Peyer's patch (tissue), 4 donors: ENCODE measurements at regions not wholly inside any gene's neighbourhood (a gene's known extent, or its start where the extent isn't known, plus 50 kb on each side); places are given as distances from the start of the nearest gene placed in this dataset.

Experiments used
- DNase-seq, 3 donors: peaks; one replicate each; pipeline ENCODE4 v3.0.0-alpha.2; 2017 to 2019
- H3K27ac ChIP-seq, 4 donors: fragments of 200-600 bp; sonication (generic); one replicate each; pipeline ENCODE4 v1.5.1; 2016 to 2019
- H3K27me3 ChIP-seq, 2 donors: fragments of 200-600 bp; sonication (generic); one replicate each; pipeline ENCODE4 v1.5.1; 2019
- H3K36me3 ChIP-seq, 3 donors: fragments of 200-600 bp; sonication (generic); one replicate each; pipeline ENCODE4 v1.5.1; 2016 to 2019
- H3K4me1 ChIP-seq, 4 donors: fragments of 200-600 bp; sonication (generic); one replicate each; pipeline ENCODE4 v1.5.1; 2016 to 2019
- H3K4me3 ChIP-seq, 4 donors: fragments of 200-600 bp; sonication (generic); 1 replicate in 3 of 4; 2 replicates in 1 of 4; pipeline ENCODE4 v1.5.1; 2016 to 2019; ENCODE audit warnings: mild to moderate bottlenecking in 1 of 4
- H3K9me3 ChIP-seq, 4 donors: fragments of 200-600 bp; sonication (generic); one replicate each; pipeline ENCODE4 v1.5.1; 2016 to 2019; ENCODE audit warnings: mild to moderate bottlenecking in 1 of 4
- CTCF ChIP-seq, 6 experiments: fragments of 450-650 bp in 4 of 6; fragments of 200-600 bp in 2 of 6; sonication (generic) in 1 of 6; IDR thresholded peaks; one replicate each; pipeline ENCODE4 v1.5.1; 2017 to 2019; ENCODE audit warnings: antibody characterized with exemption in 6 of 6, mild to moderate bottlenecking in 3 of 6, moderate library complexity in 1 of 6
- POLR2A ChIP-seq, 2 donors: fragments of 450-650 bp; IDR thresholded peaks; one replicate each; pipeline ENCODE4 v1.5.1; 2017; ENCODE audit warnings: antibody characterized with exemption in 2 of 2, mild to moderate bottlenecking in 2 of 2, moderate library complexity in 2 of 2

DNA sequence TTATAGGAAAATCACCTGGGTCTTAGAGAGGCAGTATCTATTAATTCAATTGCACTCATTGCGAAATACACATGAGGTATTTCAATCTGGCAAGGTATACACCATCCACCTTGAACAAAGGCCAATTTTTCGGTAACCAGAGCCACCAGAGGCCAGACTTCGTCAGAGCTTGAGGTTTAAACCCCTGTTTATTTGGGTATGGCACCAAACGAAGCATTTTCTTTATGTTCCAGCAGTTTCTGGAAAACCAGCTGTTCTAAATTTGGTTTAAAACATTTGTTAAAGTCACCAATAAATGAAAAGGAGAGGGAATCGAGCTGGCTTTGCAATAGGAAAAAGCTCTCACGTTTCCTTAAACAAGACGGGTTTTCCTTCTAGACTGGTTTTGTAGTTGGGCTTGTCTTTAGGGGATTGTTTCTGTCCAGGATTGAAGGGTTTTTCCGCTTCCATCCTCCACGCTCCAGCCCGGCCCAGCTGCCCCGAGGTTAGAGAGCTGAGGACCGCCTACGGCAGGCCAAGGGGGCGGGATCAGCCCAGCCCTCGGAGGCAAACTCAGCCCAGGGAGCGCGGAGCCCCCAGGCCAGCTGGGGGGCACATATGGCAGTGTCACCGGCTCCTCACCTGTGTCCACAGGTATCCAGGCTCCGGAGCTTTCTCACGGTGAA lies 539.4 kb upstream of the MGMT start:
- Histone ChIP-seq H3K27me3 (no peaks in the 10 kb centered on the region), H3K9me3 (no peaks in the 10 kb centered on the region), H3K4me1 (no peaks in the 10 kb centered on the region), H3K4me3 (no peak overlapping the region), H3K36me3 (no peaks in the 10 kb centered on the region), H3K27ac (peak overlapping the region in 1 of 4 donors; percentile 1)
- TF ChIP-seq CTCF (IDR thresholded peaks at IDR 0.05) (no peak), POLR2A (IDR thresholded peaks at IDR 0.05) (no peak)
- DNase-seq: no peak

- Histone ChIP-seq H3K4me3 (no peak overlapping the region), H3K27me3 (no peaks in the 10 kb centered on the region), H3K9me3 (no peaks in the 10 kb centered on the region), H3K36me3 (no peaks in the 10 kb centered on the region), H3K4me1 (no peaks in the 10 kb centered on the region), H3K27ac (no peak overlapping the region)
- TF ChIP-seq CTCF (IDR thresholded peaks at IDR 0.05) (no peak), POLR2A (IDR thresholded peaks at IDR 0.05) (no peak)
- DNase-seq: no peak
These were observed 538.7 kb upstream of the MGMT start for GRCh38 chr10:128928231-128928836.

DNA sequence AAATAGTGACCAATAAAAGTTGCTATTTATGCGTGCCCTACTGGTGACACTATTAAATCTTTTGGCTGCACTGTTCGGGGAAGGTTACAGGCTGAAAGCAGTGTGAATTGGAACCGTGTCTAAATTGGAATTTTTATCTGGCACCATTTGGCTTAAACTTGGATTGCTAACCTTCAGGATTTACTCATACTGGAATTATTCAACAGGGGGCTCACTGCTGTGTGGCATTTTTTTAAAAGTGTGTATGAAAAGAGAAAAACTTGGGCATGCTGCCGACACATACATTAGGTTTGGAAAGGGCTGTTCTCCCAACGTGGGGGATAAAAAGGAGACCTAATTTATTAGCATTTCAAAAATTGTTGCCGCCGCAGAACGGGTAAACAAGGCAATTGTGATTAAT lies 537.9 kb upstream of the MGMT start:
- no peak overlapping the region for H3K27ac ChIP-seq
- H3K27me3 ChIP-seq: no peaks in the 10 kb centered on the region
- H3K36me3 ChIP-seq: no peaks in the 10 kb centered on the region
- H3K9me3 ChIP-seq: no peaks in the 10 kb centered on the region
- no peaks in the 10 kb centered on the region for H3K4me1 ChIP-seq
- no peak for DNase-seq
- no peak overlapping the region for H3K4me3 ChIP-seq
- no peak for TF ChIP-seq CTCF (IDR thresholded peaks at IDR 0.05)
- TF ChIP-seq POLR2A (IDR thresholded peaks at IDR 0.05): no peak

GRCh38 chr10:128929767-128930166 lies 537.3 kb upstream of the MGMT start:
- no peak for TF ChIP-seq CTCF (IDR thresholded peaks at IDR 0.05)
- TF ChIP-seq POLR2A (IDR thresholded peaks at IDR 0.05): no peak
- Histone ChIP-seq H3K36me3 (no peaks in the 10 kb centered on the region), H3K27me3 (no peaks in the 10 kb centered on the region), H3K4me1 (no peaks in the 10 kb centered on the region), H3K4me3 (no peak overlapping the region), H3K9me3 (no peaks in the 10 kb centered on the region), H3K27ac (no peak overlapping the region)
- no peak for DNase-seq

DNA sequence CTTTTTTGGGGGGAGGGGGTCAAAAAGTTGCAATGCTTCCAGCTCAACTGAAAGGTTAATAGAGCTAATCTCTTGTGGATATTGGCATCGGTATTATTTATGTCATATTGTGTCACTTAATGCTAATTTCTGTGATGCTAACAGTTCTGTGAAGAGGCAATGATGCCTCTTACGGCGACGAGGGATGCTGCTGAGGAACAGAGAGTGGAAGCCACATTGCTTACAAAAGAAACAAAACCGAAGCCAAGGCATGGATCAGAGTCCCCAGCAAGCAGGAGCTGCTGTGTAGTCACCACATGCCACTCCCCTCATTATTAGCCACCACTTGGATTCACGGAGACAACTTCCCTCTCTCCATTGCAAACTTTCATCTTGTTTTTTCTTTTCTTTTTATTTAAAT lies 536.5 kb upstream of the MGMT start:
- no peak for DNase-seq
- Histone ChIP-seq H3K27ac (no peak overlapping the region), H3K4me1 (no peaks in the 10 kb centered on the region), H3K9me3 (no peaks in the 10 kb centered on the region), H3K36me3 (no peaks in the 10 kb centered on the region), H3K27me3 (no peaks in the 10 kb centered on the region), H3K4me3 (no peak overlapping the region)
- TF ChIP-seq POLR2A (IDR thresholded peaks at IDR 0.05): no peak
- no peak for TF ChIP-seq CTCF (IDR thresholded peaks at IDR 0.05)
